Ovary (tissue), 3 donors: ENCODE measurements at regions not wholly inside any gene's neighbourhood (a gene's known extent, or its start where the extent isn't known, plus 50 kb on each side); places are given as distances from the start of the nearest gene placed in this dataset.

Experiments used
- POLR2A ChIP-seq: fragments of 450-650 bp; IDR thresholded peaks from one replicate; pipeline ENCODE4 v1.6.1; 2017; ENCODE audit warnings: antibody characterized with exemption, mild to moderate bottlenecking, moderate library complexity
- TF ChIP-seq, protein P1 (sequence below), 3 donors: fragments of 450-650 bp in 2 of 3; fragments of 200-600 bp in 1 of 3; IDR thresholded peaks; one replicate each; pipeline versions ENCODE4 v1.5.1 to v1.8.0; 2016 to 2022; ENCODE audit warnings: antibody characterized with exemption in 3 of 3, mild to moderate bottlenecking in 1 of 3
- donor health status: DM: no; HTN: no; CAD: no.

DNA sequence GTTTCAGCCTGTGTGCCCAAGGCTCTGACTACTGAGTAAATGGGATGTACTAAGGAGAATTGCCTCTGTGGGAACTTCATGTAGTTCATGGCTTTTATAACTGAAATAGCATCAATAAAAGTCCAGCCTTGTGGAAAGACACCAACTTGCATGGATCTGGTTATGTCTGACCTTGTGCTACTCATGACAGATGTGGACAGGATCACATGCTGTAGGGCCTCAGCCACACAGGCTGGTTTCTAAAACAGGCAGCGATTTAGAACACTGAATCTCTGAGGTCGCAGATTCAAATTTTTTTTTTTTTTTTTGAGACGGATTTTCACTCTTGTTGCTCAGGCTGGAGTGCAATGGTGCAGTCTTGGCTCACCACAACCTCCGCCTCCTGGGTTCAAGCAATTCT is 66.5 kb upstream of the SPIN1 start:
- TF ChIP-seq, protein P1, sequence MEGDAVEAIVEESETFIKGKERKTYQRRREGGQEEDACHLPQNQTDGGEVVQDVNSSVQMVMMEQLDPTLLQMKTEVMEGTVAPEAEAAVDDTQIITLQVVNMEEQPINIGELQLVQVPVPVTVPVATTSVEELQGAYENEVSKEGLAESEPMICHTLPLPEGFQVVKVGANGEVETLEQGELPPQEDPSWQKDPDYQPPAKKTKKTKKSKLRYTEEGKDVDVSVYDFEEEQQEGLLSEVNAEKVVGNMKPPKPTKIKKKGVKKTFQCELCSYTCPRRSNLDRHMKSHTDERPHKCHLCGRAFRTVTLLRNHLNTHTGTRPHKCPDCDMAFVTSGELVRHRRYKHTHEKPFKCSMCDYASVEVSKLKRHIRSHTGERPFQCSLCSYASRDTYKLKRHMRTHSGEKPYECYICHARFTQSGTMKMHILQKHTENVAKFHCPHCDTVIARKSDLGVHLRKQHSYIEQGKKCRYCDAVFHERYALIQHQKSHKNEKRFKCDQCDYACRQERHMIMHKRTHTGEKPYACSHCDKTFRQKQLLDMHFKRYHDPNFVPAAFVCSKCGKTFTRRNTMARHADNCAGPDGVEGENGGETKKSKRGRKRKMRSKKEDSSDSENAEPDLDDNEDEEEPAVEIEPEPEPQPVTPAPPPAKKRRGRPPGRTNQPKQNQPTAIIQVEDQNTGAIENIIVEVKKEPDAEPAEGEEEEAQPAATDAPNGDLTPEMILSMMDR (IDR thresholded peaks at IDR 0.05), result no peak
- no peak for TF ChIP-seq POLR2A
